Mesothelial cell of epicardium (in vitro differentiated cells): ENCODE measurements at regions not wholly inside any gene's neighbourhood (a gene's known extent, or its start where the extent isn't known, plus 50 kb on each side); places are given as distances from the start of the nearest gene placed in this dataset.

ENCODE experiments used
- DNase-seq, 2 experiments: peaks; one replicate each; pipeline ENCODE4 v3.0.0; 2021; ENCODE audit warnings: low spot score in 2 of 2; ENCODE audit not compliant: unreplicated experiment in 2 of 2
- H3K27ac Mint-ChIP-seq: 2 replicates; pipeline ENCODE4 v1.8.0; 2021; ENCODE audit warnings: mixed read lengths
- H3K27me3 Mint-ChIP-seq: 2 replicates; pipeline ENCODE4 v1.8.0; 2021; ENCODE audit warnings: low read depth, mixed read lengths
- H3K36me3 Mint-ChIP-seq: 2 replicates; pipeline ENCODE4 v1.8.0; 2021; ENCODE audit warnings: mixed read lengths
- H3K4me1 Mint-ChIP-seq: 2 replicates; pipeline ENCODE4 v1.8.0; 2021; ENCODE audit warnings: mixed read lengths
- H3K4me3 Mint-ChIP-seq: 2 replicates; pipeline ENCODE4 v1.8.0; 2021; ENCODE audit warnings: mild to moderate bottlenecking, moderate library complexity, mixed read lengths
- H3K9me3 Mint-ChIP-seq: 2 replicates; pipeline ENCODE4 v1.8.0; 2021; ENCODE audit warnings: mixed read lengths
- CTCF ChIP-seq: fragments of 200-600 bp; sonication (generic); IDR thresholded peaks from one replicate; pipeline ENCODE4 v1.5.0; 2021; ENCODE audit warnings: antibody characterized with exemption; ENCODE audit not compliant: unreplicated experiment

GRCh38 chr7:79540592-79540991 is 87.1 kb upstream of the MAGI2 start:
- Mint-ChIP-seq H3K27ac (no peak overlapping the region), H3K4me1 (peaks cover 8% of the 10 kb centered on the region), H3K36me3 (no peaks in the 10 kb centered on the region), H3K27me3 (no peaks in the 10 kb centered on the region), H3K9me3 (peaks cover 21% of the 10 kb centered on the region), H3K4me3 (no peak overlapping the region)
- DNase-seq: no peak
- TF ChIP-seq CTCF: no peak

GRCh38 chr7:79534128-79534527 is 80.7 kb upstream of the MAGI2 start:
- no peaks in the 10 kb centered on the region for H3K27me3 Mint-ChIP-seq
- H3K9me3 Mint-ChIP-seq: peaks cover 16% of the 10 kb centered on the region
- no peak for TF ChIP-seq CTCF
- H3K4me1 Mint-ChIP-seq: peaks cover 18% of the 10 kb centered on the region
- no peak for DNase-seq
- H3K36me3 Mint-ChIP-seq: no peaks in the 10 kb centered on the region
- H3K4me3 Mint-ChIP-seq: no peak overlapping the region
- no peak overlapping the region for H3K27ac Mint-ChIP-seq

GRCh38 chr7:79531905-79532664 is 78.6 kb upstream of the MAGI2 start:
- peaks cover 2% of the 10 kb centered on the region for H3K9me3 Mint-ChIP-seq
- H3K27me3 Mint-ChIP-seq: no peaks in the 10 kb centered on the region
- no peak overlapping the region for H3K4me3 Mint-ChIP-seq
- TF ChIP-seq CTCF: no peak
- H3K36me3 Mint-ChIP-seq: no peaks in the 10 kb centered on the region
- H3K4me1 Mint-ChIP-seq: peaks cover 26% of the 10 kb centered on the region
- no peak overlapping the region for H3K27ac Mint-ChIP-seq
- no peak for DNase-seq

GRCh38 chr7:79531116-79531515 is 77.6 kb upstream of the MAGI2 start:
- Mint-ChIP-seq H3K27ac (no peak overlapping the region), H3K4me1 (peaks cover 26% of the 10 kb centered on the region)
- no peak for TF ChIP-seq CTCF

GRCh38 chr7:79529881-79530235 is 76.4 kb upstream of the MAGI2 start:
- H3K27me3 Mint-ChIP-seq: no peaks in the 10 kb centered on the region
- peak overlapping the region; percentile 79 for H3K27ac Mint-ChIP-seq
- TF ChIP-seq CTCF: no peak
- H3K9me3 Mint-ChIP-seq: no peaks in the 10 kb centered on the region
- no peaks in the 10 kb centered on the region for H3K36me3 Mint-ChIP-seq
- no peak for DNase-seq
- H3K4me3 Mint-ChIP-seq: no peak overlapping the region
- peaks cover 26% of the 10 kb centered on the region for H3K4me1 Mint-ChIP-seq

More at GRCh38 chr7:79531116-79531515, 77.6 kb upstream of the MAGI2 start:
- Mint-ChIP-seq H3K9me3 (no peaks in the 10 kb centered on the region), H3K36me3 (no peaks in the 10 kb centered on the region), H3K27me3 (no peaks in the 10 kb centered on the region), H3K4me3 (no peak overlapping the region)
- DNase-seq: no peak
